ENCODE measurements at regions not wholly inside any gene's neighbourhood (a gene's known extent, or its start where the extent isn't known, plus 50 kb on each side); places are given as distances from the start of the nearest gene placed in this dataset.

DNA sequence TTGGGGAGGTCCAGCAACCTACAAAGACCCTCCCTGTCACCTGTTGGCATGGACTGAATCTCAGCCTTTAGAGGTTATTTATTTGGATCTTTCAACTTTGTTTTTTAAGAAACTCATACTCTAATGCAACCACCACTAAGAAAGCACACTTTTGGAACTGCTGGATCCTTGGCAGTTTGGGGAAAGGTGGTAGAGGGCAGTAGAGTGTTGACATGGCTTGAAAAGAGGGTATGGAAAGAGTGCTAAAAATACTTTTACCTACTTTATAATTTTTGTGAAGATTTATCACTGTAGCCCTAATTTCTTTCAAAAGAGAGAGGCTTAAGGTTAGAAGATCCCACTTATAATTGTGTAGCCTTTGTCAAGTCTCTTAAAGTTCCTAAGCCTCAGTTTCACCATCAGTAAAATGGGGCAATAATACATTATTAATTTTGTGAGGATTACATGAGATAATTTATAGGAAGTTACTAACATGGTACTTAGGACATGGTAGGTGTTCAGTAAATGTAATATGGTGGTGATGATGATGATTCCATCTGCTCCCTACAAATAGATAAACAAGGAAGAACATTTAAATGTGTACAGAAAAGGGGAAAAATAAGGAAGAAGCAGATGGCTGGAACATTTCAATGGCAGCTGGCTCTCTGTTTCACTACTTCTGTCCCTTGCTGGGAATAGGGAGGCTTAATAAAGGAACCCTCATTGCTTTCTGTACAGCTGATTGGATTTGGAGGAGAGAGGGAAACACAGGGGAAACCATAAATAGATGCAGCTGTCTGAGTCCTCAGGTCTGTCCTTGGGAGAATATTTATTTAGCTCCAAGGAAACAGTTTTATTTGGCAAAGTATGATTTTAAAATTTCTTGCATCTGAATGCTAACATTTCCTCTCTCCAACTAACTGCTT is 208.4 kb upstream of the ADAMTS9 start:
- ATAC-seq: no peak

DNA sequence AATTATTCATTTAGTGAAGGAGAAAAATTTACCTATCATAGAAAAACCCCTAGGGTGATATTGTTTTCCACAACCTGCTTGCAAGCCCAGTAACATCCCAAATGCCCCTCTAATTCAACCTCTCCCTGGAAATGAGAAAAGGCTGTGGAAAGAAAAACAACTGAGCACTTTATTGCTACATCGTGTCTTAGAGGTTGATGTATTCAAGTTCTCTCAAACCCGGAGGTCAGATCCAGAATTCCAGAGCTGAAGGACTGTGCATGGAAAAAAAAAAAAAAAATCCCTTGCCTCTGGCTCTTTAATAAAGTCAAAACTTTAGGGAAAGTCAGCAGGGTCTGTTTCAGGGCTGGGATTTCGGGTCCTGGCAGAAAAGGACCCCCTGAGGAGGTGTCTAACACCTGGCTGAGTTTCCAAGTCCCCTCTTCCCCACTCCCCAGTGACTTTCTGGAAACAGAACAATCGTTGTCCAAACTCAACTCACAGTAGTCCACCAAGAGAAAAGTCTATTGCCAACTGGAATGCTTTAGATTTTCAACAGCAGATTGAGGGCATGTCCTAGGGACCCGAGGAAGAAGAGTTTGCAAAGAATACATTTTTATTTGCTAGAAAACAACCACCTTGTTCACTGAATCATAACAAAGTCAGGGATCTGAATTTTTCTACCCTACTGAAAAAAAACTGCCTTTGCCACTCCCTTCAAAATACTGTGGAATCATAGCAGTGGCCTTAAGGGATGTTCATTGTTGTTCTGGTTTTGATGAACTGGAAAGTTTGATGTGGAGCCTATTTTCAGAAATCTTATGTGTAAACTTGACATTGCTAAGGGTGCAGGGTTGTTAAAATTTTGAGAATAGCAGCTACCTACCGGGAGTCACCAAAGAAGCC is 207.5 kb upstream of the ADAMTS9 start:
- Histone ChIP-seq H3K27ac (no peak overlapping the region), H3K4me1 (no peaks in the 10 kb centered on the region), H3K9me3 (peaks cover 0 to 2% of the 10 kb centered on the region in 2 donors), H3K36me3 (no peaks in the 10 kb centered on the region), H3K27me3 (no peaks in the 10 kb centered on the region), H3K4me3 (no peak overlapping the region)
- TF ChIP-seq, protein P1, sequence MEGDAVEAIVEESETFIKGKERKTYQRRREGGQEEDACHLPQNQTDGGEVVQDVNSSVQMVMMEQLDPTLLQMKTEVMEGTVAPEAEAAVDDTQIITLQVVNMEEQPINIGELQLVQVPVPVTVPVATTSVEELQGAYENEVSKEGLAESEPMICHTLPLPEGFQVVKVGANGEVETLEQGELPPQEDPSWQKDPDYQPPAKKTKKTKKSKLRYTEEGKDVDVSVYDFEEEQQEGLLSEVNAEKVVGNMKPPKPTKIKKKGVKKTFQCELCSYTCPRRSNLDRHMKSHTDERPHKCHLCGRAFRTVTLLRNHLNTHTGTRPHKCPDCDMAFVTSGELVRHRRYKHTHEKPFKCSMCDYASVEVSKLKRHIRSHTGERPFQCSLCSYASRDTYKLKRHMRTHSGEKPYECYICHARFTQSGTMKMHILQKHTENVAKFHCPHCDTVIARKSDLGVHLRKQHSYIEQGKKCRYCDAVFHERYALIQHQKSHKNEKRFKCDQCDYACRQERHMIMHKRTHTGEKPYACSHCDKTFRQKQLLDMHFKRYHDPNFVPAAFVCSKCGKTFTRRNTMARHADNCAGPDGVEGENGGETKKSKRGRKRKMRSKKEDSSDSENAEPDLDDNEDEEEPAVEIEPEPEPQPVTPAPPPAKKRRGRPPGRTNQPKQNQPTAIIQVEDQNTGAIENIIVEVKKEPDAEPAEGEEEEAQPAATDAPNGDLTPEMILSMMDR (IDR thresholded peaks at IDR 0.05): no peak
- intact Hi-C loops (cut with DNase I): no loop called here
- DNase-seq (no peak), ATAC-seq (no peak)

More for the DNA sequence above, 208.4 kb upstream of the ADAMTS9 start:
- H3K4me3 ChIP-seq: no peak overlapping the region
- DNase-seq: no peak
- H3K27me3 ChIP-seq: no peaks in the 10 kb centered on the region
- intact Hi-C loops (cut with DNase I): no loop called here
- TF ChIP-seq, protein P1 (IDR thresholded peaks at IDR 0.05): no peak
- no peaks in the 10 kb centered on the region for H3K36me3 ChIP-seq
- H3K9me3 ChIP-seq: no peaks in the 10 kb centered on the region
- H3K4me1 ChIP-seq: no peaks in the 10 kb centered on the region
- no peak overlapping the region for H3K27ac ChIP-seq

DNA sequence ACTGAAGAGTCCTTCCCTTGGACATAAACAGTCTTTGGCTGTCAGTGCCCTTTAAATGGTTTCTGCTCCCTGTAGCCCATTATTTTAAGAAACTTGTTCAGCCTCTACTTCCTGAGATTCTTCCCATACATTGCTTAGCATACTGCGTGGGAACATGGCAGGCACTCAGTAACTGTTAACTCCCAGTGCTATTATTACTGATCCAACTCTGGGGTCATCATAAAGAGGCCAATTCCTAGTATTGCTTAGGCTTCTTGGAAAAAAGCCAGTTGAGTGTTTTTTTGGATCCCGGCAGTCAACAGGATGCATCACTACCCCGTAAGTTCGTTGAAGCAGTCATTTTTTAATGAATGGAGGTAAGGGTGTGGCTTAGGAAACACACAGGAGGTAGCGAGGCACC is 206.2 kb upstream of the ADAMTS9 start:
- Histone ChIP-seq H3K4me1 (peaks cover 0 to 4% of the 10 kb centered on the region in 2 donors), H3K4me3 (no peak overlapping the region), H3K9me3 (peaks cover 0 to 2% of the 10 kb centered on the region in 2 donors), H3K27ac (no peak overlapping the region), H3K36me3 (no peaks in the 10 kb centered on the region), H3K27me3 (no peaks in the 10 kb centered on the region)
- DNase-seq: no peak
- TF ChIP-seq, protein P1 (IDR thresholded peaks at IDR 0.05): no peak
- intact Hi-C loops (cut with DNase I): no loop called here
- no peak for ATAC-seq

DNA sequence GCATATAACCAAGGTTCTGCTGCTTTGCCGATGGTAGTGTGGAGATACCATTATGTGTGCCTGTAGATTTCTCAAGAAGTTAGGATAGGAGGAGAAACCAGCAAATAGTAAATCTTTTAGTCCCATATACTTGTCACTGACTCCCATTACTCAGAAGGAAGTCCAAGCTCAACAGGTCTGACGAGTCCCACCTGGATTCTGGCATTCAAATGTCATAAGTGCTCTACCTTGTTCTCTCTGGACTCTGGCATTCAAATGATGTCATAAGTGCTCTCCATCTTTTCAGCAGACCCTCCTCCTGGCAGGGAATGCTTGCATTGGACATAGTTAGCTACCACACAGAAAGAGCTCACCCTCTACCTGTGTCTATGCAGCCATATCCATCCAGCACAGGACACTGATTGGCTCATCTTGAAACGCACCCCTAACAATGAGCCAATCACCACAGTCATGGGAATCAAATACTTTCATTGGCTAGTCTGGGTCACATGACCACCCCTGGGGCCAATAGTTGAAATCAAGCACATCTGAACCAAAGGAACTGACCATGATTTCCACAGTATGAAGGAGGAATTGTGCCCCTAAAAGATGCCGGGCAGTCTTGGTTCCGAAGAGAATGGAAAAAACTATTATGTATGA is 205.0 kb upstream of the ADAMTS9 start:
- intact Hi-C loops (cut with DNase I): no loop called here
- Histone ChIP-seq H3K27ac (no peak overlapping the region), H3K36me3 (no peaks in the 10 kb centered on the region), H3K4me1 (peaks cover 0 to 5% of the 10 kb centered on the region in 2 donors), H3K4me3 (no peak overlapping the region), H3K9me3 (peaks cover 0 to 2% of the 10 kb centered on the region in 2 donors), H3K27me3 (no peaks in the 10 kb centered on the region)
- DNase-seq (peak in 1 of 4 donors; percentile 58), ATAC-seq (peak; percentile 65)
- TF ChIP-seq, protein P1 (IDR thresholded peaks at IDR 0.05): no peak
